Islet precursor cell (in vitro differentiated cells): ENCODE measurements at regions not wholly inside any gene's neighbourhood (a gene's known extent, or its start where the extent isn't known, plus 50 kb on each side); places are given as distances from the start of the nearest gene placed in this dataset.

ENCODE experiments used
- DNase-seq: peaks from one replicate; pipeline ENCODE4 v3.0.0-alpha.2; 2018

DNA sequence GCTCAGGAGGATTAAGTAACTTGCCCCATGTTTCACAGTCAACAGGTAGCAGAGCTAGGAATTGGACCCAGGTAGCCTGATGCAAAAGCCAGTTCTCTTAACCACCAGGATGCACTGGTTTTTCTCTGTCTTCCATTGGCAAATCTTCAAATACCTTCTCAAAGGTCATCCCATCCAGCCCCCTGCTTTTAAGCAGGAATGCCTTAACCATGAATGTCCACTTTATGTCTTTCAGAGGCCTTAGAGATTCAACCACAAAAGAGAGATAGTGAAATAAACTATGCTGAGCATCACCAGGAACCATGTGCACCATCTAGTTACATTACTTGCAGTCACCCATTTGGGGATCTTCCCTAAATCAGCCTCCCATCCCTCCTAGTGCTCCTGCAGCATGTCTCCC is 94.3 kb downstream of the C17orf67 start:
- no peak for DNase-seq

DNA sequence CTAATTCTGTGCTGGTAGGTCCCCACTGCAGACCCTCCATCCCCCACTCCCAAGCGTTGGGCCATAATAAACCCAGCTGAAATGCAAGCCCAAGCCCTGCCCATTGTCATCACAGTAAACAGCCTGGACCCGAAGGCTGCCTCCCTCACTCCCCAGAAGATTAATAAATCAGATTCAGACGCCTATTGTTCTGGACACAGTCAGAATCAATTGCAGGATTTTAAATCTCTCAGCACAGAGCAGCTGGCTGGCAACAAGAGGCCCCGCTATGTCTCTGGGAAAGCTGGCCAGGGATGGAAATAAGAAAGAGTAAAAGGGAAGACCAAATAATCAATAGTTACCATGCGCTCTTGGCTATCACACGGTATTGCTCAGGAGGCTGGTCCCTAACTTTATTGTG is 93.9 kb downstream of the C17orf67 start:
- no peak for DNase-seq

DNA sequence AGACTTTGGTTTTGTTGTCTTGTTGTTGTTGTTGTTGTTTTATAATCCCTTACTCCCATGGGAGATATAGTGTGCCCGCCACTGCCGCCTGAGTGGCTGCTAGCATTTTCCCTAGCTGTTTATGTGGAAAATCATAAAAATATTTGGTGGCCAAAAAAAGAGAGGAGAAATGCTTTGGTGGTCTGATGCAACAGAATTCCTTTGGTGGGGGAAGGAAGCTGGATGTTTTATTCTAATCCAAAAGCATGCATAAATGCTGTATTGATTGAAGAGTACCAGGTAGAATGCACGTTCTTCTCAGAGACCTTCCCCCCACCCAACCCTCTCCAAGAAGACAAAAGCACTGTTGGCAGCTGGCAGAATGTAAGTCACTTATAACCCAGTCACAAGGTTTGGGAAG is 93.2 kb downstream of the C17orf67 start:
- no peak for DNase-seq
